HTR-8/SVneo (cell line): ENCODE measurements at regions not wholly inside any gene's neighbourhood (a gene's known extent, or its start where the extent isn't known, plus 50 kb on each side); places are given as distances from the start of the nearest gene placed in this dataset.
A peak's percentile ranks its signal among the peaks of the same experiment; 100 is the strongest.

ENCODE experiments used
- DNase-seq: peaks from one replicate; pipeline ENCODE4 v3.0.0; 2011; ENCODE audit warnings: low spot score, mixed read lengths; ENCODE audit not compliant: insufficient read length
- FAIRE-seq: peaks from 2 replicates; lab custom pipeline; 2011; peaks lifted over from hg19 to GRCh38; lab: Jason Lieb, UNC

DNA sequence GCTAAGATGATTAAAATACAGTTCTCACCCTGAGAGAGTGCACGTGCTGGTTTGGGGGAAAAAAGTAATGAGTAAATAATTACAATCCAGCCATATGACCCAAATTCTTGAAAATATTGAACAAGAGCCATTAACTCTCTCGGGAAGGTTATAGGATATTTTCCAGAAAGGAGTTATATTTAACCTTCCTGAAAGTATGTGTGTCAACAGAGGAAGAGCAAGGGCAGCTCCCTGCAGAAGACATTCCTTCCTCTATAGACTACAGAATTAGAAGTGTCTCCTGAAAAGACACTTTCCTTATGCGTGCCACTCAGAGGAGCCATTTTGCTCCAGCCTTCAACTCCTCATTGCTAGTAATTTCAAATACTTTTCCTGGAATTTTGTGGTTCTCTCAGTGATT is 648.7 kb downstream of the USP25 start:
- FAIRE-seq = no peak
- DNase-seq = no peak

DNA sequence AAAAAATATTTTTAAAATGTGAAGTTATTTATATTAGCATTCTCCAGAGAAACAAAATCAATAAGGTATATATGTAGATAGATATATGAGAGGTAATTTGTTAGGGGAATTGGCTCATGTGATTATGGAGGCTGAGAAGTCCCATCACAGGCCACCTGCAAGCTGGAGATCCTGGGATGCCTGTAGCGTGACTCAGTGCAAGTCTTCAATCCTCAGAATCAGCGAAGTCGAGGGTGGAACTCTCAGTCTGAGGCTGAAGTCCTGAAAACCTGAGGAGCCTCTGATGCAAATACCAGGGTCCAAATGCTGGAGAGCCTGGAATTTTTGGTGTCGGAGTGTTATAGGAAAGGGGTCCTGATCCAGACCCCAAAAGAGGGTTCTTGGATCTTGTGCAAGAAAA is 658.5 kb downstream of the USP25 start:
- FAIRE-seq (no peak), DNase-seq (no peak)

DNA sequence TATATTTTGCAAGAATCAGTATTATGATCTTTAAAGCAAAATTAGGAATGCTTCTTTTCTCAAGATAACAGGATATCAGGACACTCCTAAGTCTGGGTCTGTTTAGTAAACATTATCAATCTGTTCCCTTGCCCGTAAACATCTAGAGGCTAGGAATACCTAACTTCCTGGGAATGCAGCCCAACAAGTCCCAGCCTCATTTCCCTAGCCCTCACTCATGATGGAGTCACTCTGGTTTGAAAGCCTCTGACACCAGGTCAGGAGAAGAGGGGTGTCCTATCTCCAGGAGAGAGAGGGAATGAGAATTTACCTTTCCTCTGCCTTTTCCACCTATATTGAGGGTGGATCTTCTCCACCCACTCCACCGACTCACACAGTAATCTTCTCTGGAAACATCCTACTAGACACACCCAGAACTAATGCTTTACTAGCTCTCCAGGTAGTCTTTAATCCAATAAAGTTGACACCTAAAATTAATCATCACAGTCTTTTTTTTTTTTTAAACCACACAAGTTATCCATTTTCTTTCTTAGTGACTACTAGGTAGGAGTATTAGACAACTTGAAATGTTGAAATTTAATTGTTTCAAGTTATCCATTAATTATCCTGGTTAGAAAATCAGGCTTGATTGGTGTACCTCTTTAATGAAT is 659.3 kb downstream of the USP25 start:
- FAIRE-seq = no peak

DNA sequence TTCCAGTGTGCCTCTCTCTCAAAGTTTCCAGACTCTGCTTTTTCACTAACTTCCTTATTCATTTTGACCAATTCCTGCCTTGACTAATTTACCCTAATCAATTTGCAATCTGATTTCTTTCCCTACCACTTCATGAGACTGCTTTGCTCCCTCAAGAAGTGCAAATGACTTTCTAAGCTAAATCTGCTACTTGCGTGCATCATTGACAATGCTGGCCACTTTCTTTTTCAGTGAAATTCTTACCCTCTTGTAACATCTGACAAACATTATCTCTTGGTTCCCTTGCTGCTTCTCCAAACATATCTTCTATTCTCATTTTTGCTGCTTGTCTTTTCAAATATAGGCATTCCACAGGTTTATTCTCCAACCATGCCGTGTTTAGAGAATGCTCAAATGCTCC is 659.9 kb downstream of the USP25 start:
- DNase-seq (no peak), FAIRE-seq (no peak)

More for the DNA sequence above, 659.3 kb downstream of the USP25 start:
- DNase-seq = no peak

DNA sequence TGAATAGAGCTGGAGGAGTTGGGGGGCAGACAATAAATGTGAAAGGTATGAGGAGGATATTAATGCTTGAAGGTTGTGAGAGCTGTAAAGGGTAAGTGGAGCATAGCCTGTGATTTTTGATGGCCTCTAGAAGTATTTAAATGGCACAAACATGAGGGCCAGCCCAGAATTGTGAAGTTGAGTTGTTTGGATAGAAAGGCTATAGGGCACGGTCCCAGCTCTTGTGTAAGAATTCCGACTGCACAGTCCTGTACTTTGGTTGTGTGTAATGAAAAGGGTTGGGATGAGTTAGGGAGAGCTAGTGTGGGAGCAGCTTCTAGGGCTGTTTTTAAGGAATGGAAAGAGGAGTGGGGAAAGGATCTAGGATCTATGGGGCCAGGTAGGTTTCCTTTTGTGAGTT is 665.5 kb downstream of the USP25 start:
- no peak for FAIRE-seq

DNA sequence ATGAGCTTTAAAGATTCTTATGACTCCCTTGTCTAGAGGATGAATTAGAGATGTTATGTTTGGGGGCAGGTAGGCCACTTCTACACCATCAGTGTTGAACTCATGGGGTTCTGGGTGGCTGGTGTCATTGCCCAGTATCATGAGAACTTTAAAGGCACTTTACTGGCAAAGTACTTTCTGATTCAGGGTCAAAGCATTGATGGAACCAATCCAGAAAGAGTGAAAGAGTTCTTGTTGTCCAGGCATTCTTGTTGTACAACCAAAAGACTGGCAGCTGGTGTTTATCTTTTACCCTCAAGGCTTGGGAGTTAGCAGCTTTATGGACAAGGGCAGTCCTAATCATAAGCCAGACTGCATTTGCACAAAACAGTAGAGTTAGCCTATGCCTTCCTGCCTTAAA is 673.0 kb downstream of the USP25 start:
- FAIRE-seq = no peak
- no peak for DNase-seq

More for the DNA sequence above, 665.5 kb downstream of the USP25 start:
- no peak for DNase-seq

DNA sequence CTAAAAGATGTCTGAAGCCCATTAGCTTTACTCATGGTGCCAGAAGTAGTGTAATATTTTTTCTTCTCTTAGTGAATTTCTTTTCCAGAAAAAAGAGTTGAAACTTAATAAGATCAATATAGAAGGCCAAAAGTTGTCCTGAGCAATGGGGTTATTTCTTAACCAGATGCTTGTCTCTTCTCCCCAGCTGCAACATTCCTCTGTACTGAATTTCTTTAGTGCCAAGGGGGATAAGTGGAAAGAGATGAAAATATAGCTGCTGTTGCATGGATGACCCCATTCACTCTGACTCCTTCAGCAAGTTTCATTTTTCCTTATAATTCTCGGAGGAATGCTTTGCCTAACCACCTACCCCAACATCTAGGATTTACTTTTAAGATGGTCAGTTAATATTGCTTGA is 675.0 kb downstream of the USP25 start:
- DNase-seq (no peak), FAIRE-seq (no peak)

DNA sequence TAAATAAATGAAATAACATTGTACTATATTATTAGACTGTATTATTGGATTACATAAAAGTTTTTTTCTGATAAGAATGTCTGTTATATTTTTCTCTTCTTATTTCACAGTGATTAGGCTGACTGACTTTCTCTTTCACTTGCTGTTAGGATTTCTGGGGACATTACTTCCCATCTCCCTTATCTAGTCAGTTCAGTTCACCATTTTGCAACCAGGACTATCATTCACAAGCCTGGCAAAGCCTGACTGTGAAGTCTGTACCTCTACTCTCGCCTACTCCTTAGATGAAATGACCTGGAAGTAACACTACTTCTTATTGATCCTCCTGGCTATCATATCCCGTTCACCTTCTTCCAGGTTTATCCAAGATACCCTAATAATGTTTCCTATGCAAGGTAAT is 676.6 kb downstream of the USP25 start:
- DNase-seq = no peak
- no peak for FAIRE-seq

DNA sequence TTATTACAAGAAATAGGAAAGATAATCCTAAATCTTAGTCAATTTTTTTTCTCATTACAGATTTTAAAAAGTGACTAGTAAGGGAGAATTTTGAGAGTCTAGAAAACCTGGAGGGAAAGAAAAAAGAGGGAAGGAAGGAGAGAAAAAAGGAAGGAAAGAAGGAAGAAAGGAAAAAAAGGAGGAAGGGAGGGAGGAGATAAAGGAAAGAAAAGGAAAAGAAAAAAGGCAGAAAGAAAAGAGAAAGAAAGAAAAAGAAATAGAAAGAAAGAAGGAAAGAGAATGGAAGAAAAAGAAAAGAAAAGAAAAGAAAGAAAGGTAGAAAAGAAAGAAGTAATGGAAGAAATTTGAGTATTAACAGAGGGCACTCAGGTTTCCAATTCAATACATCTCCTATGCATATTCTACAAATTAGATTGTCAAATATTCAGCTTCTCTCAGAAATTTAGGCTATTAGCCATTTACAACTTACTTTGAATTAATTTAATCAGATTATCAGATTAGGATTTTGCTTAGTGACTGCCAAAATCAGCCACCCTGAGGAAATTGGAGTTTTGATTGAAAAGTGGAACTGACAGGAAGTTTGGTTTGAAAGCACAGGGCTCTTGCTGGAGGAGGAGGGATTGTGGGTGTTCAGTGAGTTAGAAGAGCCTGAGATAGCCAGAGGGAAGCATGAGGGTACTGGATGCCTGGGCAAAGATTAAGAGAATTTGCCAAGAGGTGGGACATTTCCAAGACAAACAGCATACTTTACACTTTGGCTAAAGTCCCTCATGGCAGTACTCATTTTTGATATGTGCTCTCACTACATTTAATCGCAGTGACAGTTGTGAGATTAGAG is 677.8 kb downstream of the USP25 start:
- DNase-seq (no peak), FAIRE-seq (no peak)

DNA sequence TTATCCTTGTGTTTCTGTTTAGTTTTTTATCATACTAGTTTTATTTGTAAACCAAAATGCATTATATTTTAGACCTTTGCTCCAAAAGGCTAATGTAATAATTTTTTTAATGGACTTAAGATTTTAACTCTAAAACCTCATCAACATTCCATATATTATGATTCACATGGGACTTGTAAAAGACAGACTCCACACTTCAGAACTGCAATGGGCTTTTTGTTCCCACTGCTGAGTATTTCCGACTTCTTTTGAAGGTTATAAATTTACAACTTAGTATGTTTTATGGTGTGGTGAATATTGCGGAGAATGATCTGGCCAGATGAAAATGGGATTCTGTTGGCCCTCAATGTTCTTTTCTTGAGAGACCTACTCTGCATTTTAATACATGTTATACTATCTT is 678.5 kb downstream of the USP25 start:
- DNase-seq (no peak), FAIRE-seq (no peak)

DNA sequence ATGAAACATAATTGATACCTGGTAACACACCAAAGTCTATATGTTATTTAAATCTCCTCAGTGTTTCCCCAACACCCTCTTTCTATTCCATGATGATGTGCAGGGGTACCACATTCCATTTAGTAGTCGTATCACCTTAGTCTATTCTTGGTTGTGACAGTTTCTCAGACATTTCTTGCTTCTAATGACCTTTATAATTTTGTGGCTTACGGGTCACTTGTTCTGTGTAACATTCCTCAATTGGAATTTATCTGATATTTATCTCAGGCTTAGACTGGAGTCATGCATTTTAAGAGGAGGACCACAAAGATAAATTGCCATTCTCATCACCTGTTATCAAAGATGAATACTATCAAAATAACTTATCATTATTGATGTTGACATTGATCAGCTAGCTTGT is 679.6 kb downstream of the USP25 start:
- DNase-seq (no peak), FAIRE-seq (no peak)

DNA sequence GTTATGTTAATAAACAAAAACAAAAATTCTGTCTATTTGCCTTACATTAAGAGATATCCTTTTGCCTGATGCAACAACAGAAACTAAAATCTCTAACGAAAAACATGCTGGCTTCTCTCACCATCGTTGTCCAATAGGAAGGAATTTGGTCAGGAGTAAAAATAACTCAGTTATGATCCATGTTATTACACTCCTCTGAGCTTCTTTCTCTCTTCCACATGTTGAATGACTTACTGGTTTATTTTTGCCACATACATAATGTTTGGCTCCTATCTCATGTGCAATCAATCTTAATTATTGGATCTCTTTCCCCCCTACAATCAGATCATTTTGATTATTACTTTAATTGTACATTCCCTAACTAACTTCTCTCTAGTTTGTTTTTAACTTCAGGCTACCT is 688.4 kb downstream of the USP25 start:
- FAIRE-seq = no peak
- no peak for DNase-seq

DNA sequence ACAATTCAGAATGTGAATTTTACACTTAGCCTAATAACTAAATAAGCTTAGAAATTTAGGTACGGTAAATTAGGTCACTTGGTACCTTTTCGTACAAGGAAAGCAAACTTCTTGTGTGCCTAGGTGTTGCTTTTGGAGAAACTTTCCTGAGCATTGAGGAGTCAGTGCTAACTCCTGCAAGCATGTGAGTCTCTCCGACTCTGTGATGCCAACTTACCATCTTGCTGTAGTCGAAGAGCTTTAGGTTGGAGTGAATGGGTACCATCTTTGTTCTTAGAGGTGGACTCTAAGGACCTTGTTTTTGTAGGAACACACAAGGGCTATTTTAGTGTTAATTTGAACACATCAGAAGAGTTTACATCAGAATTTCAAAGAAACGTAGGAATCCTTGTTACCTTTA is 688.9 kb downstream of the USP25 start:
- no peak for DNase-seq
- FAIRE-seq = no peak

DNA sequence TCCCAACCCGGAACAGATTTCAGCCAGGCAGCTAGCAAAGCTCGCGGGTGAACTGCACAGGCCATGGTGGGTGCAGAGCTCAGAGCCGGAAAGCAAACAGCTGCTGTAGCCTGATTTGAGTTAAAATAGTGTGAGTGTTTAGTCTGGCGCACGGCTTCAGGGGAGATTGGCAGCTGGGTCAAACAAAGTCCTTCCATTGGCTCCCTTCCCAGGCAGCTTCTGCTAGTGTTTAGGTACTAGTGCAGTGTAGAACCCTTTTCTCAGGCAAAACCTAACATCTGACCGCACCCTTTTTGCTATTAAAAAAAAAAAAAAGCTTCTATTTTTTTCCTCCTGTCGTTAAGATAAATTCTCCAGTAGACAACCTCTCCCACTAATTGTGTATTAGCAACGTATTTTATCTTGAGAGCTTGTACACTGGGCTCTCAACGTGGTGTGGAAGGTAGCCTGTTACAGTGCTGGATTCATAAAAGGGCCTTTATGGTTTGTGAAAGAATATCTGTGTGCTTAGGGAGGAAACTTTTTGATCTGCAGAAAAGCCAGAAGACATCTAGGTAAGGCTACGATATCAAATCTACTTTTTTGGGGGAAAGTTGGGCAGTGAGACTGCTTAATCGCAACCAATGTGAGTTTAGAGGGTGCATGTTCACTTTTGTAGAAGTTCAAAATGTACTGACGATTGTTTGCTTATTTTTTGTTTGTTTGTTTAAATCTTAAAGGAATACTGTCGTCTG is 689.6 kb downstream of the USP25 start:
- no peak for DNase-seq

DNA sequence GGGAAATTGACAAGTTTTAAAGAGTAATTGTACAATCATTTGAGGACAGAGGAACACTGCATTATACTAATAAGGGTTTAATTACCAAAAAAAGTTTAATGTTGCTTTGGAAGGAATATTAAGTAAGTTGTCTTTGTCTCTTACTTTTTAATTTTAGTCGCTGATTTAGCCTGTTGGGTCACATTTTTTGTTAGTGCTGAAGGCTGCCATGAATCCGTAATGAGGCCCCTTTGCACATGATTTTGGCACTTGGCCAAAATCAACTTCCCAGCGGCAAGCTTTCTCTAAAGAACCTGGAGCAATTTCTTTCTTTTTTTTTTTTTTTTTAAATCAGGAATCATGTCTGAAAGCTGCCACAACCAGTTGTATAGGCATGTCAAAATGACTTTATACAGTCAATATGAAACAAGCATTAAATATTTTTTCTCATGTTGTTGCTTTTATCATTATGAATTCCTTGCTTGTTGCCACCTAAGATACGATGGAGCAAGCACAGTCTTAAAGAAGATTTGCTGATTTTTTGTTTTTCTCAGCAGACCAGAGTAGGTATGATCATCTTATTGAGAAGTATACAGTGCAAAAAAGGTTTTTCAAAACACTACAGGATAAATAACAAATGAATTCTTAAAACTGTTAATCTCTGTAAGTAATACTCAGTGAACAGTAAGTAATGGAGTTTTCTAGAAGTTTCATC is 690.4 kb downstream of the USP25 start:
- FAIRE-seq = no peak
- DNase-seq = peak; percentile 8

More for the DNA sequence above, 689.6 kb downstream of the USP25 start:
- no peak for FAIRE-seq

DNA sequence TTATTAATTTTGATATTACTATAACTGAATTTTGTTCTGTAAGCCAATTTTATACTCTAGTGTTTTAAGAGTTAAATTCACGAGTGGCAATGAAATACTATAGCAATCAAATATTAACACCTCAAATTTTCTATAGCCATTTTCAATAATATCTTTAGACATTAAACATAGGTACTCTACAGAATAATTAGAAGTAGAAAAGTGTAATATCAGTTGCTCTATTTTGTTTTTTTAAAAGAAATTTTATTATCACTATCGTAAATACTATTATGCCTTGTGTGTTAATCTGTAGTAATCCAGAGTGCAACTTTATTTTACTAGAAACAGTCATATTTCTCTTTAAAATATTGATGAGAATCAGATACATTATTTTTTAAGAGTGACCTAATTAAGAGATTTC is 691.2 kb downstream of the USP25 start:
- no peak for FAIRE-seq

DNA sequence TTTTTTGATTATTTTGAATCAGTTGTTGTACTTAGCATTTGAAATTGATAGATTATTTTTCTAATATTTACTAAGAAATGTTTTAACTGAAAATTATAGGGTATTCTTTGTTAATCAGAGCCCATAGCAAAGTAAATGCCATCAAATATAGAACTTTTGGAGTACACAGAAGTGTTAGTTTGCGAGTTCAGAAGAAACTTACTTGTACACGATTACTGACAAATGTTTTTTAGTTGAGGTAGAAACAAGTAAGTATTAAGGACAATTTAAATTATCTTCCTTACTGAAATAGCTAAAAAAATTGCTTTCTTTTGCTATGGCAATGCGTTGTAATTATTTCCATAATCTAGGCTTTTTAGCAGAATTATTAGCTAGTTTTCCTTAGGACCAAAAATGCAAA is 692.2 kb downstream of the USP25 start:
- DNase-seq = no peak
- no peak for FAIRE-seq

More for the DNA sequence above, 691.2 kb downstream of the USP25 start:
- no peak for DNase-seq

DNA sequence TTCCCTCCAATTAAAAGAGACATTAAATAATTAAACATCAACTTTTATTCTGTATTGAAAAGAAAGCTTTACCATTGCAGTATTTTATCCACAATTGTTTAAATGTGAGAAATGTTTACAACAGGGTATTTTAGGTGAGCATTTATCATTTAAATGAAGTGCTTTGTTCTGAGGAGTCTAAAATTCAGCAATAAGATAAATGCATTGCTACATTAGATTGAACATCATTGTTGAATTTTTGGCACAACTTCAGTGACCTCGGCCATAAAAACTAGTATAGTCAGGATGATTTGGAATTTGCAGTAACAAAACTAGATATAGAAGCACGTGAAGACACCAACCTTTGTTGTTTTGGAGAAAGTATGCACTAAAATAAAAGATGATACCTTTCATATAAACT is 692.9 kb downstream of the USP25 start:
- FAIRE-seq (no peak), DNase-seq (no peak)

DNA sequence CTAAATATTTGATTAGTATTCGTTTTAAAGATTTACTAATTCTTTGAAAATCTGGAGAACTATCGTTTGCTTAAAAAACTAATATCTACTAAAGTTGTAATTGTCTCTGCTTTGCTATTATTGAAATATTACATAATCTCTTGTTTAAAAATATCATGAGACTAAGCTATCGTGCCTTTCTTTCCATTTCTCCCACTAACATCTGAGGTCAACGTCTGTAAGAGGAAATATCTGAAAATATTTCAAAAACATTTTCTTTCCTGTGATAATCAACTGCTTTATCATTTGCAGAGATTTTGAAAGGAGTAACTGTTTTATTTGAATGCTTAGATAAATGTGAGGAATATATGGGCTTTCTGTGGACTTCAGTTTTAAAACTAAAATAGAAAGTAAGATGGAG is 694.1 kb downstream of the USP25 start:
- DNase-seq (no peak), FAIRE-seq (no peak)

DNA sequence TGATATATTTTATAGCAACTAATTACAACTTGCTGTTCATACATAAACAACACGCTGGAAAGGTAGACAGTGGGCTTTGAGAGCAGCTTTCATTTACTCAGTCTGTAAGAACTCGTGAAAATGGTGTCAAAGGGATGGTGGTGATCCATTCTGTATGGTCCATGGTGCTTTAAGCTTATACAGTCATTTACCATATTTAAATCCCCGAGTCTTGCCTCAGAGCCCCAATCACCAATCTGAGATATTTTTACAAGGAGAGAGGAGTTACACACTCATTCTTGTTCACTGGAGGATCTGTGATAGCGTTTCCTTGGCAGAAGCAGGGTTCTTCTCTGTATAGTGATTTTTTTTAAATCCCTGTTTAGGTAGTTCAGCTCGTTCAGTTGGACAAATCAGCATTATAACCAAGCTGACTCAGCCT is 694.6 kb downstream of the USP25 start:
- DNase-seq (no peak), FAIRE-seq (no peak)

DNA sequence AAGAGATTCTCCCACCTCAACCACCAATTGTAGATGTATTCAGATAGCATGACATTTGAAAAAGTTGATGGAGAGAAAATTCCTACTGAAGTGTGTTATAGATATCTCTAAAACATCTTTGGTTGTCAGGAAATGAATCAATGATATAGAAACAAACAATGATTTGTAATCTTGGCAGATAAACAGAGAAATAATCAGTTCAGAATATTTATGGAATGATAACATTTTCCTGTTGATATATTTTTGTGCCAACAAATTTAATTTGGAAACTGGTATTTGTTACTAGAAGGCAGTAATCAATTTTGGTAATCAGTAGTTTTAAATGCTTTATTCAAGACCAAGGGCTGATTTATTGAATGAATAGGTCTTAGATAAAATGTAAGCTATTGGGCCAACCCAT is 695.6 kb downstream of the USP25 start:
- no peak for FAIRE-seq
- DNase-seq = no peak
